ES-I3 (cell line): ENCODE measurements at regions not wholly inside any gene's neighbourhood (a gene's known extent, or its start where the extent isn't known, plus 50 kb on each side); places are given as distances from the start of the nearest gene placed in this dataset.

Source experiments
- H3K36me3 ChIP-seq: 2 replicates; pipeline ENCODE4 v1.6.1; 2013; ENCODE audit warnings: mild to moderate bottlenecking, low read length, control low read depth, moderate library complexity; ENCODE audit not compliant: insufficient read depth
- H3K4me1 ChIP-seq: 2 replicates; pipeline ENCODE4 v1.6.1; 2013; ENCODE audit warnings: mild to moderate bottlenecking, control low read depth, low read length; ENCODE audit not compliant: insufficient read depth
- H3K9ac ChIP-seq: 2 replicates; pipeline ENCODE4 v1.6.1; 2013; ENCODE audit warnings: low read depth, mild to moderate bottlenecking, low read length, moderate library complexity
- H3K9me3 ChIP-seq: 2 replicates; pipeline ENCODE4 v1.6.1; 2013; ENCODE audit warnings: mild to moderate bottlenecking, low read length, moderate library complexity; ENCODE audit not compliant: control insufficient read depth, insufficient read depth

GRCh38 chr6:14936861-14937260, 309.0 kb upstream of the JARID2 start:
- H3K36me3 ChIP-seq = no peaks in the 10 kb centered on the region
- H3K9me3 ChIP-seq = no peaks in the 10 kb centered on the region
- peaks cover 4% of the 10 kb centered on the region; the same call in 1 of the 2 replicates for H3K4me1 ChIP-seq
- H3K9ac ChIP-seq = no peak overlapping the region

- Histone ChIP-seq H3K9me3 (no peaks in the 10 kb centered on the region), H3K4me1 (no peaks in the 10 kb centered on the region), H3K36me3 (no peaks in the 10 kb centered on the region), H3K9ac (no peak overlapping the region)
Observed at GRCh38 chr6:14943116-14943515, 302.8 kb upstream of the JARID2 start.

- Histone ChIP-seq H3K4me1 (no peaks in the 10 kb centered on the region), H3K36me3 (no peaks in the 10 kb centered on the region), H3K9me3 (no peaks in the 10 kb centered on the region), H3K9ac (no peak overlapping the region)
Observed at GRCh38 chr6:14944593-14944992, 301.3 kb upstream of the JARID2 start.

- Histone ChIP-seq H3K9me3 (no peaks in the 10 kb centered on the region), H3K4me1 (no peaks in the 10 kb centered on the region), H3K36me3 (no peaks in the 10 kb centered on the region), H3K9ac (no peak overlapping the region)
Observed at GRCh38 chr6:14945461-14946185, 300.2 kb upstream of the JARID2 start.

GRCh38 chr6:14946753-14947152, 299.1 kb upstream of the JARID2 start:
- no peaks in the 10 kb centered on the region for H3K36me3 ChIP-seq
- H3K4me1 ChIP-seq = no peaks in the 10 kb centered on the region
- no peaks in the 10 kb centered on the region for H3K9me3 ChIP-seq
- no peak overlapping the region for H3K9ac ChIP-seq

- no peaks in the 10 kb centered on the region for H3K9me3 ChIP-seq
- H3K36me3 ChIP-seq = no peaks in the 10 kb centered on the region
- H3K4me1 ChIP-seq = no peaks in the 10 kb centered on the region
- H3K9ac ChIP-seq = no peak overlapping the region
Observed at GRCh38 chr6:14948586-14949245, 297.2 kb upstream of the JARID2 start.

GRCh38 chr6:14950103-14950969, 295.5 kb upstream of the JARID2 start:
- H3K4me1 ChIP-seq = no peaks in the 10 kb centered on the region
- H3K9ac ChIP-seq = no peak overlapping the region
- no peaks in the 10 kb centered on the region for H3K9me3 ChIP-seq
- H3K36me3 ChIP-seq = no peaks in the 10 kb centered on the region

GRCh38 chr6:14950970-14951276, 294.9 kb upstream of the JARID2 start:
- no peaks in the 10 kb centered on the region for H3K4me1 ChIP-seq
- H3K36me3 ChIP-seq = no peaks in the 10 kb centered on the region
- H3K9me3 ChIP-seq = no peaks in the 10 kb centered on the region
- no peak overlapping the region for H3K9ac ChIP-seq

GRCh38 chr6:14951704-14952103, 294.2 kb upstream of the JARID2 start:
- Histone ChIP-seq H3K36me3 (no peaks in the 10 kb centered on the region), H3K9me3 (no peaks in the 10 kb centered on the region), H3K9ac (no peak overlapping the region), H3K4me1 (no peaks in the 10 kb centered on the region)

GRCh38 chr6:14953836-14954235, 292.0 kb upstream of the JARID2 start:
- H3K4me1 ChIP-seq = no peaks in the 10 kb centered on the region
- H3K9me3 ChIP-seq = no peaks in the 10 kb centered on the region
- no peak overlapping the region for H3K9ac ChIP-seq
- H3K36me3 ChIP-seq = no peaks in the 10 kb centered on the region

- H3K9me3 ChIP-seq = no peaks in the 10 kb centered on the region
- no peak overlapping the region for H3K9ac ChIP-seq
- no peaks in the 10 kb centered on the region for H3K4me1 ChIP-seq
- H3K36me3 ChIP-seq = no peaks in the 10 kb centered on the region
Observed at GRCh38 chr6:14957355-14958059, 288.4 kb upstream of the JARID2 start.

GRCh38 chr6:14959324-14959885, 286.5 kb upstream of the JARID2 start:
- Histone ChIP-seq H3K4me1 (peaks cover 1% of the 10 kb centered on the region; the same call in 1 of the 2 replicates), H3K9ac (no peak overlapping the region), H3K36me3 (no peaks in the 10 kb centered on the region), H3K9me3 (no peaks in the 10 kb centered on the region)

GRCh38 chr6:14964556-14965270, 281.2 kb upstream of the JARID2 start:
- Histone ChIP-seq H3K9ac (0 out of 2 replicates have a peak overlapping the region, but pooled peaks have one; percentile 6), H3K4me1 (peaks cover 35% of the 10 kb centered on the region), H3K36me3 (no peaks in the 10 kb centered on the region), H3K9me3 (no peaks in the 10 kb centered on the region)
